Activated naive CD4-positive, alpha-beta T cell treated with anti-CD3 and anti-CD28 coated beads for 36 hours (primary cell): ENCODE measurements at regions not wholly inside any gene's neighbourhood (a gene's known extent, or its start where the extent isn't known, plus 50 kb on each side); places are given as distances from the start of the nearest gene placed in this dataset.

Experiments
- CTCF ChIA-PET: fragments of 350-600 bp; sonication (Branson Sonifier 250); formaldehyde crosslinking; loops from one replicate; lab custom pipeline; 2021; ENCODE audit warnings: antibody characterized with exemption; lab: Charles Lee
- DNase-seq: peaks from one replicate; pipeline ENCODE4 v3.0.0-alpha.2; 2020
- H3K27ac Mint-ChIP-seq: one replicate; pipeline ENCODE4 v1.8.0; 2021; ENCODE audit warnings: mild to moderate bottlenecking, mixed read lengths
- H3K27me3 Mint-ChIP-seq: one replicate; pipeline ENCODE4 v1.8.0; 2021; ENCODE audit warnings: low read depth, mixed read lengths
- H3K36me3 Mint-ChIP-seq: one replicate; pipeline ENCODE4 v1.8.0; 2021; ENCODE audit warnings: low read depth, mixed read lengths
- H3K4me1 Mint-ChIP-seq: one replicate; pipeline ENCODE4 v1.8.0; 2021; ENCODE audit warnings: low read depth, mixed read lengths
- H3K4me3 Mint-ChIP-seq: one replicate; pipeline ENCODE4 v1.8.0; 2021; ENCODE audit warnings: mild to moderate bottlenecking, moderate library complexity, mixed read lengths
- H3K9me3 Mint-ChIP-seq: one replicate; pipeline ENCODE4 v1.8.0; 2021; ENCODE audit warnings: mixed read lengths
- intact Hi-C: fragments of 100-400 bp; cut with micrococcal nuclease; formaldehyde crosslinking; loops from one replicate; pipeline ENCODE4 v1.15.1; 2023

- Mint-ChIP-seq H3K9me3 (no peaks in the 10 kb centered on the region), H3K27ac (no peak overlapping the region), H3K4me3 (no peak overlapping the region), H3K27me3 (no peaks in the 10 kb centered on the region), H3K4me1 (no peaks in the 10 kb centered on the region), H3K36me3 (no peaks in the 10 kb centered on the region)
- no peak for DNase-seq
- intact Hi-C loops = no loop called here
- CTCF ChIA-PET = no interaction called here
Measured at GRCh38 chr5:58021466-58021865, 438.4 kb downstream of the PLK2 start.

DNA sequence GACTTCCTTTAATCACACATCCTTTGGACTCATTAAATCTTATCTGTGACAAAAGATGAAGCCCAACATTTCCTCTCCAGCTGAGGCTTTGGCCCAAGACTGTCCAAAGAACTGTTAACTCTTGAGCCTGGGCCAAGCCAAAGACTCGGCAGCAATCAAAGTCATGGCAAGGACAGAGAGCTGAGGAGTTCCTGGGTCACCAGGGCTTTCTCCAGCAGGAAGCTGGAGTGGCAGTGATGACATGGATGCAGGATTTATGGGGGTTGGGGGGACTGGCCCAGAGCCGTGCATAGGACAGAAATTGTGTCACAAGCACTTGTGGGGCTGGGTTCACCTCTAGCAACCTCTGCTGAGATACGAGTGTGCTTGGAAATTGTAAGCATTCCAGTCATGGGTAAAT, 440.3 kb downstream of the PLK2 start:
- Mint-ChIP-seq H3K36me3 (no peaks in the 10 kb centered on the region), H3K27me3 (peaks cover 3% of the 10 kb centered on the region)

GRCh38 chr5:58018016-58018415, 441.9 kb downstream of the PLK2 start:
- no peak for DNase-seq
- H3K27me3 Mint-ChIP-seq = peaks cover 3% of the 10 kb centered on the region
- intact Hi-C loops = no loop called here
- no peaks in the 10 kb centered on the region for H3K4me1 Mint-ChIP-seq
- no peak overlapping the region for H3K27ac Mint-ChIP-seq
- no peaks in the 10 kb centered on the region for H3K9me3 Mint-ChIP-seq
- no peak overlapping the region for H3K4me3 Mint-ChIP-seq
- H3K36me3 Mint-ChIP-seq = no peaks in the 10 kb centered on the region
- CTCF ChIA-PET = no interaction called here

More for the DNA sequence above, 440.3 kb downstream of the PLK2 start:
- H3K4me1 Mint-ChIP-seq = no peaks in the 10 kb centered on the region
- no peak overlapping the region for H3K4me3 Mint-ChIP-seq
- no peak for DNase-seq
- CTCF ChIA-PET = no interaction called here
- no peak overlapping the region for H3K27ac Mint-ChIP-seq
- H3K9me3 Mint-ChIP-seq = no peaks in the 10 kb centered on the region
- intact Hi-C loops = no loop called here

- intact Hi-C loops = no loop called here
- no peaks in the 10 kb centered on the region for H3K9me3 Mint-ChIP-seq
- peaks cover 3% of the 10 kb centered on the region for H3K27me3 Mint-ChIP-seq
- no peak overlapping the region for H3K27ac Mint-ChIP-seq
- H3K4me1 Mint-ChIP-seq = no peaks in the 10 kb centered on the region
- H3K36me3 Mint-ChIP-seq = no peaks in the 10 kb centered on the region
- DNase-seq = no peak
- CTCF ChIA-PET = interaction anchor here (0.6 kb wide), 1 partner anchor 13 kb away, joined by 4 read pairs; no protein-coding TSS in a partner anchor
- H3K4me3 Mint-ChIP-seq = no peak overlapping the region
Measured at GRCh38 chr5:58016877-58017276, 443.0 kb downstream of the PLK2 start.

- no peak overlapping the region for H3K27ac Mint-ChIP-seq
- no peak for DNase-seq
- CTCF ChIA-PET = interaction anchor here (0.6 kb wide), 1 partner anchor 14 kb away, joined by 4 read pairs; no protein-coding TSS in a partner anchor
- no peaks in the 10 kb centered on the region for H3K36me3 Mint-ChIP-seq
- intact Hi-C loops = no loop called here
- H3K9me3 Mint-ChIP-seq = no peaks in the 10 kb centered on the region
- H3K27me3 Mint-ChIP-seq = peaks cover 3% of the 10 kb centered on the region
- no peak overlapping the region for H3K4me3 Mint-ChIP-seq
- no peaks in the 10 kb centered on the region for H3K4me1 Mint-ChIP-seq
Measured at GRCh38 chr5:58016358-58016757, 443.5 kb downstream of the PLK2 start.

DNA sequence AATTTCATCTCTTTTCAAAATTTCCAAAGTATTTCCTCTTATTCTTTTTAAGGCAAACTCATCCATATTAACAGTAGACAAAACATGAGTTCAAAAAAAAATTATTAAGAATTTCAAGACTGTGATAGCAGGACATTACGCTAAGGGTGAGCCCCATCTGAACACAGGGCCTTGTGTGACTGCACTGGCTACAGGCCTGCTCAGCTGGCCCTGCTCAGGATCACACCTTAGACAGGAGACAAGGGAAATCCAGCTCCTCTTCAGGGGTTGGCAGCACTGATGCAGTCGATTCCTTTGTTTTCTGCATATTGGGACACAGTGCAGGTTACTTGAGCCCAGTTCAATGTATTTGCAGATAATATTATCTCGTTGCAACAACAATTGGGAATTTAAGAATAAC, 444.7 kb downstream of the PLK2 start:
- H3K27me3 Mint-ChIP-seq = peaks cover 3% of the 10 kb centered on the region
- no peaks in the 10 kb centered on the region for H3K4me1 Mint-ChIP-seq
- intact Hi-C loops = no loop called here
- no peak overlapping the region for H3K4me3 Mint-ChIP-seq
- H3K36me3 Mint-ChIP-seq = no peaks in the 10 kb centered on the region
- H3K27ac Mint-ChIP-seq = no peak overlapping the region
- no peaks in the 10 kb centered on the region for H3K9me3 Mint-ChIP-seq
- DNase-seq = no peak
- CTCF ChIA-PET = no interaction called here

DNA sequence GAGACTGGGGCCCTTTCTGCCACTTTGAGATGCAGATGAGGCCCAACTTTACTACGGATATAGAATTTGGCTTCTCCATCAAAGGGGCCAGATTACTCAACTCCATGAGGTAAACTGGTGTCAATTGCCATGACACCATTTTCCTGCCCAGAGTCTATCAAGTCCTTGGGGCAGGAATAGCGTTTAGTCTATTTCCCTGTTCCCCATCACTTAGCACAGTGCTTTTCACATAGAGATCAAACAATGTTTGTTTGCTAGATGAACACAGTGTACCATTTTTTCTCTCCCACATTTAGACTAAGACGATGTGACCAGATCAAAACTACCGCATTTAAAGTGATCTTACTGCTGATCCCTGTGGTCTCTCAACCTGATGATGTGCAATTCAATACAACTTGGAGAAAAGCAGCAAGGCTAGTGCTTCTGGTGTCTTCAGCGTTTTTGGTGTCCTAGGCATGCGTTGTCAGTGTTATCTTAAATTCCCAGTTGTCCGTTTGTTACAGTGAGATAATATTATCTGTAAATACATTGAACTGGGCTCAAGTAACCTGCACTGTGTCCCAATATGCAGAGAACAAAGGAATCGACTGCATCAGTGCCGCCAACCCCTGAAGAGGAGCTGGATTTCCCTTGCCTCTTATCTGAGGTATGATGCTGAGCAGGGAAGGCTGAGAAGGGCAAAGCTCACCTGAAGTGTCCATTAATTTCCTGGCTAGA, 446.2 kb downstream of the PLK2 start:
- Mint-ChIP-seq H3K4me3 (no peak overlapping the region), H3K27ac (no peak overlapping the region)
- CTCF ChIA-PET = no interaction called here

DNA sequence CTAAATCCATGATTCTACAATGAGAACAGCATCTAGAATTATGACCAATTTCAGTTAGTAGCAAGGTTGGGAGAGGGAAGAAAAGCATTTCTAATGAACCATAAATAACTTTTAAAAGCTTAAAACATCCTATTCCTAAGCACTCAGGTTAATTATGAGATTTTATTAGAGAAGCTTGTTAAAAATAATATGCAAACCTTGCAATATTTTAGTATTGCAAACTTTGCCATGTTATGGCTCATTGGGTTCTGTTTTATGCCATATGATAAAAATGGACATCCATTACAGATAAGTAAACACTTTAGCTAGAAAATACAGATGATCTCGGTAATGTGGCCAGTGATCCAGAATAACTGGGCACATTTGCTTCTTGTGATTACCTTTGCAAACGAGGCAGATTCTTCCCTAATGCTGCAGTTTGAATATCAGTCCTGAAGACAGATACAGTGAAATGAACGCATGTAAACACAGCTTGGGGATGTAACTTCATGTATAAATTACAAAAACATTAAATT, 447.0 kb downstream of the PLK2 start:
- CTCF ChIA-PET = no interaction called here

More for the DNA sequence above, 446.2 kb downstream of the PLK2 start:
- H3K9me3 Mint-ChIP-seq = no peaks in the 10 kb centered on the region
- no peaks in the 10 kb centered on the region for H3K4me1 Mint-ChIP-seq
- DNase-seq = no peak
- no peaks in the 10 kb centered on the region for H3K36me3 Mint-ChIP-seq
- peaks cover 6% of the 10 kb centered on the region for H3K27me3 Mint-ChIP-seq
- intact Hi-C loops = no loop called here

GRCh38 chr5:58012102-58012501, 447.8 kb downstream of the PLK2 start:
- no peaks in the 10 kb centered on the region for H3K36me3 Mint-ChIP-seq
- no peak overlapping the region for H3K4me3 Mint-ChIP-seq
- CTCF ChIA-PET = no interaction called here
- no peak for DNase-seq
- intact Hi-C loops = no loop called here
- H3K4me1 Mint-ChIP-seq = no peaks in the 10 kb centered on the region
- H3K27ac Mint-ChIP-seq = no peak overlapping the region
- H3K9me3 Mint-ChIP-seq = no peaks in the 10 kb centered on the region
- H3K27me3 Mint-ChIP-seq = peaks cover 6% of the 10 kb centered on the region

More for the DNA sequence above, 447.0 kb downstream of the PLK2 start:
- H3K27me3 Mint-ChIP-seq = peaks cover 6% of the 10 kb centered on the region
- intact Hi-C loops = no loop called here
- H3K27ac Mint-ChIP-seq = no peak overlapping the region
- no peaks in the 10 kb centered on the region for H3K36me3 Mint-ChIP-seq
- H3K9me3 Mint-ChIP-seq = no peaks in the 10 kb centered on the region
- no peaks in the 10 kb centered on the region for H3K4me1 Mint-ChIP-seq
- DNase-seq = no peak
- no peak overlapping the region for H3K4me3 Mint-ChIP-seq

- intact Hi-C loops = no loop called here
- Mint-ChIP-seq H3K27ac (no peak overlapping the region), H3K4me3 (no peak overlapping the region), H3K9me3 (no peaks in the 10 kb centered on the region), H3K4me1 (no peaks in the 10 kb centered on the region), H3K27me3 (peaks cover 6% of the 10 kb centered on the region), H3K36me3 (no peaks in the 10 kb centered on the region)
- DNase-seq = no peak
- CTCF ChIA-PET = no interaction called here
Measured at GRCh38 chr5:58011301-58011700, 448.6 kb downstream of the PLK2 start.

DNA sequence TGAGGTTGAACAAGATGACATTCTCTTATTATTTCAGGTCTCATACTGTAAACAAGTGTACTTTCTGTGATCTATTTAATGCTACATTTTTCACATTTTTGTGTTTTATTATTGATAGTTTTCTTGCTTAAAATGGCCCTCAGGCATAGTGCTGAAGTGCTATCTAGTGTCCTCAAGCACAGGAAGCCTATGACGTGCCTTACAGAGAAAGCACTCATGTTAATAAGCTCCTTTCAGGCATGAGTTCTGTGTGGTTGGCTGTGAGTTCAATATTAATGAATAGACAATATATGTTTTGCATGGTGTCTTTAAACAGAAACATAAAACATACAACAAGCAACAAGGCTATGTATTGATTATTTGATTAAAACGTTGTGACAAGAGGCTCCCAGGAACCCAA, 450.1 kb downstream of the PLK2 start:
- intact Hi-C loops = no loop called here
- CTCF ChIA-PET = no interaction called here
- Mint-ChIP-seq H3K4me3 (no peak overlapping the region), H3K4me1 (no peaks in the 10 kb centered on the region), H3K9me3 (no peaks in the 10 kb centered on the region), H3K36me3 (no peaks in the 10 kb centered on the region), H3K27me3 (peaks cover 3% of the 10 kb centered on the region), H3K27ac (no peak overlapping the region)
- no peak for DNase-seq

DNA sequence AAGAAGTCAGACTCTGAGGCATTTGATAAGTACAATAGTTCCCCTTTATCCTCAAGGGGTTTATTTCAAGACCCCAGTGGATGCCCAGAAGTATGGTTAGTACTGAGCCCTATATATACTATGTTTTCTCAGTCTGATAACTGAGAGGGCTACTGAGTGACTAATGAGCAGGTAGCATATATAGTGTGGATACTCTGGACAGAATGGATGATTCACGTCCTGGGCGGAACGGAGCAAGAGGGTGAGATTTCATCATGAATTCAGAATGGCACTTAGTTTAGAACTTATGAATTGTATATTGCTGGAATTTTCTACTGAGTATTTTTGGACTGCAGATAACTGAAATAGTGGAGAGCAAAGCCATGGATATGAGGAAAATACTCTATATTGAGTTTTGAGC, 457.6 kb downstream of the PLK2 start:
- no peak for DNase-seq
- CTCF ChIA-PET = no interaction called here
- Mint-ChIP-seq H3K27me3 (no peaks in the 10 kb centered on the region), H3K27ac (no peak overlapping the region), H3K9me3 (no peaks in the 10 kb centered on the region), H3K4me1 (no peaks in the 10 kb centered on the region), H3K36me3 (no peaks in the 10 kb centered on the region), H3K4me3 (no peak overlapping the region)
- intact Hi-C loops = no loop called here

DNA sequence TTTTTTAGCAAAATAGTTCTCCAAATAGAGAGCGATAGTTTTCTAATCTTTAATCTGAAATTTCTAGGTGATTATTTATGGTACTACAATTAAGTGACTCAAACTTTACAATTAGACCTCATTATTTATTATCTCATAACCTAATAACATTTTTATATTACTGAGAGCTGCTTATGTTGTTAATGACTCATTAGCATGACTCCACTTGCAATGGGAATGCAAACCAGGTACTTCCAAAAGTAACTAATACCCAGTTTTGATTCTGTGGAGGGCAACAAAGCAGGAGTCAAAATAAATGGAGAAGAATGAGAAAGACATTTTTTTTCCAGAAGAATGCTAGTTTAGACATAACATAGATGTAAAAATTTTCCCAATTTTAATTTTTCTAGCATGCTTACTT, 466.0 kb downstream of the PLK2 start:
- DNase-seq = no peak
- intact Hi-C loops = no loop called here
- Mint-ChIP-seq H3K4me3 (no peak overlapping the region), H3K36me3 (no peaks in the 10 kb centered on the region), H3K4me1 (no peaks in the 10 kb centered on the region), H3K27me3 (peaks cover 10% of the 10 kb centered on the region), H3K27ac (no peak overlapping the region), H3K9me3 (no peaks in the 10 kb centered on the region)
- CTCF ChIA-PET = no interaction called here
